Right lobe of liver (tissue), 4 donors: ENCODE measurements at regions not wholly inside any gene's neighbourhood (a gene's known extent, or its start where the extent isn't known, plus 50 kb on each side); places are given as distances from the start of the nearest gene placed in this dataset.

Source experiments
- POLR2A ChIP-seq: fragments of 450-650 bp; IDR thresholded peaks from one replicate; pipeline ENCODE4 v1.6.1; 2017; ENCODE audit warnings: antibody characterized with exemption, mild to moderate bottlenecking
- TF ChIP-seq, protein P1 (sequence below), 4 donors: fragments of 200-600 bp in 3 of 4; fragments of 450-650 bp in 1 of 4; IDR thresholded peaks; one replicate each; pipeline versions ENCODE4 v1.5.1 to v1.8.0; 2016 to 2022; ENCODE audit warnings: antibody characterized with exemption in 4 of 4, mild to moderate bottlenecking in 2 of 4
- donor health status: DM: no; HTN: no; CAD: no.
- donor health status: DM: no; HTN: no; CAD: no.
- donor health status: DM: no; HTN: yes; CAD: no.

DNA sequence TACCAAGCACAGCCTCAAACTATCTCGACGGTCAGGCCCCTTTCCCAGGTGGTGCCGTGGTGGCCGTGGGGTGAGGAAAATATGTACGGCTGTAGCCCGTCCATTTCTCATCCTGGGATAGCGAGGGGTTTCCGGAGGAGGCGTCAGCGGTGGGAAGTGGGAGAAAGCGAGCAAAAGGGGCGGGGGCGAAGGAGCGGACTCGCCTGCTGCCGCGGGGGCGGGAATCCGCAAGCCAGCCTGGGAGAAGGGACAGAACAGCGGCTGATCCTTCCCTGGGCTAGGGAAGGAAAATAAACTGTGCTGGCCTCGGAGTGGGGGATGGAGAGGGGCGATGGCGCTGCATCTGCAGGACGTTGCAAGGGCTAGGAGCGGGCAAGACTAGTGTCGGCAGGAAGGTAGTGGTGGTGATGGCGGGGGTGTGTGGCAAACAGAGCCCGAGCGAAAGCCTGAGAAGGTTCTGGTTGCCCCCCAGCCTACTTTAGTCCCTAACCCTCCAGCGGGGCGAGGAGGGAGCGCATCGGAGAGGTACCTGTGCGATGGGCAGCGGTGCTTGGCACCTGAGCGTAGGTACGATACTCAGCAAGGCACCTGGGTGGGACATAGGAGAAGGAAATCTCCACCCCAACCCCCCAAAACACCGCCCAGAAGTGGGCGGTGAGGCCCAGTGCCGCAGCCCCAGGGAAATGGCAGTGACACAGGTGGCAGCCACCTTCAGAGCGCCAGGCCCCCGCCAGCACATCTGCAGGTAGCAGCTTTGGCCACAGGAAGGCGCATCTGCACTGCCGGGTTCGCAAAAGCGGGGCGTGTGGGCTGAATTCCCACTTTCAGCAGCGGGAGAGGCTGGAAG is 49.9 kb upstream of the STEAP1B start:
- TF ChIP-seq, protein P1, sequence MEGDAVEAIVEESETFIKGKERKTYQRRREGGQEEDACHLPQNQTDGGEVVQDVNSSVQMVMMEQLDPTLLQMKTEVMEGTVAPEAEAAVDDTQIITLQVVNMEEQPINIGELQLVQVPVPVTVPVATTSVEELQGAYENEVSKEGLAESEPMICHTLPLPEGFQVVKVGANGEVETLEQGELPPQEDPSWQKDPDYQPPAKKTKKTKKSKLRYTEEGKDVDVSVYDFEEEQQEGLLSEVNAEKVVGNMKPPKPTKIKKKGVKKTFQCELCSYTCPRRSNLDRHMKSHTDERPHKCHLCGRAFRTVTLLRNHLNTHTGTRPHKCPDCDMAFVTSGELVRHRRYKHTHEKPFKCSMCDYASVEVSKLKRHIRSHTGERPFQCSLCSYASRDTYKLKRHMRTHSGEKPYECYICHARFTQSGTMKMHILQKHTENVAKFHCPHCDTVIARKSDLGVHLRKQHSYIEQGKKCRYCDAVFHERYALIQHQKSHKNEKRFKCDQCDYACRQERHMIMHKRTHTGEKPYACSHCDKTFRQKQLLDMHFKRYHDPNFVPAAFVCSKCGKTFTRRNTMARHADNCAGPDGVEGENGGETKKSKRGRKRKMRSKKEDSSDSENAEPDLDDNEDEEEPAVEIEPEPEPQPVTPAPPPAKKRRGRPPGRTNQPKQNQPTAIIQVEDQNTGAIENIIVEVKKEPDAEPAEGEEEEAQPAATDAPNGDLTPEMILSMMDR (IDR thresholded peaks at IDR 0.05): peak in 3 of 4 donors; percentile 24 to 67 (median 29)
- no peak for TF ChIP-seq POLR2A
